Fibroblast of gingiva (primary cell): ENCODE measurements at regions not wholly inside any gene's neighbourhood (a gene's known extent, or its start where the extent isn't known, plus 50 kb on each side); places are given as distances from the start of the nearest gene placed in this dataset.

Experiments used
- DNase-seq: peaks from one replicate; pipeline ENCODE4 v3.0.0-alpha.2; 2011; ENCODE audit warnings: low read depth

DNA sequence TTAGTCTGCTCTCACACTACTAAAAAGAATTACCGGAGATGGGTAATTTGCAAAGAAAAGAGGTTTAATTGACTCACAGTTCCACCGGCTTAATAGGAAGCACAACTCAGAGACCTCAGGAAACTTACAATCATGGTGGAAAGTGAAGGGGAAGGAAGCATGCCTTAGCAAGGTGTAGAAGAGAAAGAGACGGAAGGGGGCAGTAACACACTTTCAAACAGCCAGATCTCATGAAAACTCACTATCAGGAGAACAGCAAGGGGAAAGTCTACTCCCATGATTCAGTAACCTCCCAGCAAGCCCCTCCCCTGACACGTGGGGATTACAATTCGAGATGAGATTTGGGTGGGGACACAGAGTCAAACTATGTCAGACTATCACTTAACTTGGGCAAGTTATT lies 236.6 kb upstream of the ANO3 start:
- no peak for DNase-seq

DNA sequence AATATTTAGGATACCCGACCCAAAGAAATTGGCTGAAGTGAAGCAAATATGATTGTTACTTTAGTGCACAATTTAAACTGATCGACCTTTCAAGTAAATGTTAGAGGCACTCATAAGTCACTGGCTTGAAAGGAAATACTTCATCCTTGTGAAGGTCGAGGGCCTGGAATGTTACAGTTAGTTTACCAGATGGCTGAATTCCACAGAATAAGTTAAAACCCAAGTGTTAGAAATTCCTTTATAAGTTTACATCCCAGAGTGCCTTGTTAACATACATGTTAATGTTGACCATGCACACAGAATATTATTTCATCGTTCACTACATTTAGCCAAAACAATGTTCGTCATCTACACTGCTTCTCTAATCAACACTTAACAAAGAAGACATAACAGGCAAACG lies 235.5 kb upstream of the ANO3 start:
- DNase-seq = peak; percentile 4

- DNase-seq = no peak
Observed at GRCh38 chr11:26102325-26102724, 229.6 kb upstream of the ANO3 start.

GRCh38 chr11:26105762-26106423 lies 226.0 kb upstream of the ANO3 start:
- DNase-seq = no peak

DNA sequence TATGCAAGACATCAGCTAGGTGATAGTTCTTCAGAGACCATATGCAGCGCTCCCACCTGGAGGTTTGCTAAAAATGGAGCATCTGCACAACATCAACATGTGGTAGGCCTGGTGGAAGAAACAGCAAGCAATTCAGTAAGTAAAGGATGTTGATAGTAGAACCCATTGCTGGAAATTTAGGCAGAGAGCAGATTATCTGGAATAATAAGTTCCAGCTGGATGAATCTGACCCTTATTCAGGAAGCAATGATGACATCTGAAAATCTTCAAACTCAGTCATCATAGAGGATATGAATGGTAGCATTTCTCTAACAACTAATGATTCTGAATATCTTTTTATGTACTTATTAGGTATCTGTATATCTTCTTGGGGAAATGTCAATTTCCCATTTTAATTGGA lies 225.2 kb upstream of the ANO3 start:
- no peak for DNase-seq

- peak; percentile 13 for DNase-seq
Observed at GRCh38 chr11:26109658-26110368, 222.1 kb upstream of the ANO3 start.

DNA sequence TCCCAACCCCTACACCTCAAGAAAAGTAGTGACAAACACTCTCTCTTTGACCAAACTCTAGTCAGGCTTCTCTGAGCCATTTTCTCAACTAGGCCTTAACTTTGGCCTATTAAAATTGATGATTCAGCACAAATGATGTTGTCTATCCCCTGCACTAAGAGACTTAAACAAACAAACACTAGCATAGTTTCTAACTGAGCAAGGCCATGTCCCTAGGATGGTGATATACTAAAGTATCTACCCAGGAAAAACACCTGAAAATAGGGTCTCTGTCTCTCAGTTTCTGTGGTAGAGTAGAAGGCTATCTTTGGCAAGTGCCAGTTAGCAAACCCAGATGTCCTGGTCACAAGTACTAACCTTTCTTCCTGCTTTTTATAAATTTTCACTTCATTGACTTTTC lies 219.7 kb upstream of the ANO3 start:
- no peak for DNase-seq

DNA sequence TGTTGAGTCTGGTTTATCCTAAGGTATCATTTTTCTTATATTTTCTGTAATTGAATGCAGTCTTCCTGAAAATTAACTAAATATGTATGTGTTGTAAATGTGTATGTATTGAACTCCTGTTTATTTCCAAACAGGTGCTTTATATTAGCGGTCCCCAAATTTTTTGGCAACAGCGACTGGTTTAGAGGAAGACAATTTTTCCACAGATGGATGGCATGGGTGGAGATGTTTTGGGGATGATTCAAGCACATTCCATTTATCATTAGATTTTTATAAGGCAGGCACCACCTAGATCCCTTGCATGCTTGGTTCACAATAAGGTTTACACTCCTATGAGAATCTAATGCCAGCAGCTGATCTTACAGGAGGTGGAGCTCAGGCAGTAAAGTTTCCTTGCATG lies 210.5 kb upstream of the ANO3 start:
- DNase-seq = peak; percentile 51

DNA sequence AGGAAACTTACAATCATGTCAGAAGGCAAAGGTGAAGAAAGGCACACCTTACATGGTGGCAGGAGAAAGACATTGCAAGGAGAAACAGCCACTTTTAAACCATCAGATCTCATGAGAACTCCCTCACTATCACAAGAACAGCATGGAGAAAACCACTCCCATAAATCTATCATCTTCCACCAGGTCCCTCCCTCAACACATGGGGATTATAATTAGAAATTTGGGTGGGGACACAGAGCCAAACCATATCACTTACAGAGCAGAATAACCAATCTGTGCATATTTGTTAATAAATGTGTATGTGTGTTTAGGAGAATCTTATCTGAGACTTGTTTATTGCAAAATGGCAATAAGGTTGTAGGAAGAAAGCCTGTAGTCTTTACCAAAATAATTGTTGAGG lies 205.2 kb upstream of the ANO3 start:
- no peak for DNase-seq

DNA sequence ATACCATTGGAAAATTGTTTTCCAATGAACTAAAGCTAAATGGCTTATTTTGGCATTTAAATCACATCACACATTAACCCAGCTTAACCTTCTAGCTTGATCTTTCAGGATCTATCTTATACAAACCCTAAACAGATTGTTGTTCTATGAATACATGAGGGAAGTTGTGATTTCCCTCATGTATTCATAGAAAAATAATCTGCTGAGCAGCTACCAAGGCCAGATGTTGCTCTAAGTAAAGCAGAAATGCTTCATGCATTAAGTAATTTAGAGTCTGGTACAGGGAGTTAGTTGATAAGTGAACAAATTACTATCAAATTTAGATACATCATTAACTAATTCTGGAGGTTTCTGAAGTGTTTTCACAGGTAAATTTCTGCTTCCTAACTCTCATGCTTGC lies 204.6 kb upstream of the ANO3 start:
- no peak for DNase-seq

- no peak for DNase-seq
Observed at GRCh38 chr11:26131406-26131805, 200.5 kb upstream of the ANO3 start.

GRCh38 chr11:26134053-26134452 lies 197.9 kb upstream of the ANO3 start:
- DNase-seq = no peak

DNA sequence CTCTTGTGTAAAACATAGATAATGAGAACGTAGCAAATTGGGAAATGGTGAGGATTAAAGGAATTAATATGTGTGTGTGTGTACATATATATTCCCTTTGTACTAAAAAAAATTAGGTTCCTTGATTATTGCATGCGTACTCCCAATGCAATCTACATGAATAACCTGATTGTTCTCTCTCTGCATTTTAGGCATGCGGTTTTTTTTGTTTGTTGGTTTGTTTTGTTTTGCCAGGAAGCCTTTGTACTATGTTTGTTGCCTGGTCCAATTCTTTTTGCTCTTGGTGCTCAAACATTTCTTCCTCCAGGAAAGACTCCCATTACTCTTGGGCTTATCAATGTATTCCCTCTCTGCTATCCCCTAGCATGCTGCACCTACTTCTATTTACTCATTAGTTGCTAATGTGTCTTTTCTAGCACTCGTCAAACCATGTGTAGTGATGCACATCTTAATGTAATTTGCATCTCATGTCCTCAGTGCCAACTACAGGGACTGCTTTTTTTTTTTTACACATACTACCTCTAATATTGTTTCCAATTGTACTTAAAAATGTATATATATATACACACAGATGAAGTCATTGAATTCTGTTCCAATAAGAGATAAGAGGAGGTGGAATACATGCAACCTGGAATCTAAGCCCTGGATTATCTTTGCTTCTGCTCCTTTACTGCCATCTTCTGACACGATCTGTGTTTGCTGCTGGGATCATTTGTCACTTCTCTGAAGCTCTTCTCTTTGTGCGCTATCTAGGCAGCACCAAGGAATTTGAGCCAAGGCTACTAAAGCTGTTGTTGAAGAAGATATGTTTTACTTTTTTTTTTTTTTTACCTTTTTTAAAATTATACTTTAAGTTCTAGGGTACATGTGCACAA lies 197.2 kb upstream of the ANO3 start:
- peak; percentile 34 for DNase-seq

GRCh38 chr11:26137651-26138050 lies 194.3 kb upstream of the ANO3 start:
- DNase-seq = peak; percentile 6

GRCh38 chr11:26142891-26143290 lies 189.0 kb upstream of the ANO3 start:
- DNase-seq = no peak

DNA sequence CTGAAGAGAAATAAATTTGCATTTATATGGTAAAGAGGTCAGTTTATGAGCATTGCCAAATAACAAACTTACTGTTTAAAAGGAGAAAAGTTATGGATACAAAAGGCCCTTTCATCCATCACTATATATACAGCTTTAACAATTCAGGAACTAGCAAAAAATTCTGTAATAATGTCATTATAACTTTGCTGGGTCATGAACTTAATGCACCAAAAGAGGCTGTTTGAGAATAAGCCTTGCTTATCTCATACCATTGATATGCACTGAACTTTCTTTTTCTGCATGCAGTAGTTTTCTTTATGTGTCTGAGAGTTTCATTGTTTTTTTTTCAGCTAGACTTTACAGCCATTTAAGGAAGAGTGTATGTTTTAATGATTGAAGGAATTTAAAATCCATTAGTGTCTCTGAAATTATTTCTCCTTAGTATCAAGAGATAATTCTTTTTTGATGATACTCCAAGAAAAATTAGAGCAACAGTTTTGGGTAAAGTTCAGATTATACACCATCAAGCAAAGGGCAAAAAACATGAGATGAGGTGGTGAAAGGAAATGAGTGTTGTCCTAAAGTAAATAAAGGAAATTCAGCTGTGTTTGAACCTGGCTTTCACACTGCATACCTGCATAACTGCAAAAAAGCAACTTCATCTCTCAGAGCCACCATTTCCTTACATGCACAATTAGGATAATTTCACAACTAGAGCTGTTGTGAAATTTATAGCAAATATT lies 188.2 kb upstream of the ANO3 start:
- DNase-seq = no peak

DNA sequence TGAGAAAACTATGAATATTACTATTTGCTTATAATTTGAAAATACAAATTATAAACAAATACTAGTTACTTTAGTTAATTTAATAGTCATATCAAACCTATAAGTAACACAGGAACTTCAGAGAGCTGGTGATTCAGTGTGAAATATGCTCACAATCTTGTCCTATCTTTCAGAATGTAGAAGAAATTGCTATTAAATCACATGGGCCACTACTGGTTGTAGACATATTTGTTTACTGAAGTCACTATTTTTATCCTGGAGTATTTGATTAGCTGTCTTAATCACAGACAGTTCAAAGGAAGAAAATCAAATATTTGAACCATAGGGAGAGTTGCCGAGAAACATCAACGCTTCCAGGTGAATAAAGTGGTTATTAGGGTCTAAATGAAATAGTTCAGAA lies 187.6 kb upstream of the ANO3 start:
- DNase-seq = no peak

GRCh38 chr11:26144911-26145310 lies 187.0 kb upstream of the ANO3 start:
- no peak for DNase-seq

DNA sequence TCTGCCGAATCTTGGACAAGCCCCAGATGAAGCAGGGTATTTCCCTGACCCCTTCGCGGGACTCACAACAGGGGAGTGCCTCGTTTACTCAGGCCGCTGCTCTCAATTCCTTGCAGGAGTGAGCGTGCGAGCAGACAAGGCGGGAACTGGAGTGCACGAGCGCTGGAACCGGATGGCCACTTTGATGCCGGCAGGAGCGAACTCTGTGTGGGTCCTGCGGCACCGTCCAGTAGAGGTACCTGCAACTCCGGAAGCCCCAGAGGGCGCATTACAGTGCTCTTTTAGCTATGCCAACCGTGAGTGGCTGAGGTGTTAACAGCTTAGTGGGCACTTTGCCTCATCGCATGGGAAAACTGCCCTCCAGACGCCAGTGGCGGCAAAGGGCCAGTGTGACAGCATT lies 182.3 kb upstream of the ANO3 start:
- DNase-seq = no peak

GRCh38 chr11:26150031-26150430 lies 181.9 kb upstream of the ANO3 start:
- no peak for DNase-seq

DNA sequence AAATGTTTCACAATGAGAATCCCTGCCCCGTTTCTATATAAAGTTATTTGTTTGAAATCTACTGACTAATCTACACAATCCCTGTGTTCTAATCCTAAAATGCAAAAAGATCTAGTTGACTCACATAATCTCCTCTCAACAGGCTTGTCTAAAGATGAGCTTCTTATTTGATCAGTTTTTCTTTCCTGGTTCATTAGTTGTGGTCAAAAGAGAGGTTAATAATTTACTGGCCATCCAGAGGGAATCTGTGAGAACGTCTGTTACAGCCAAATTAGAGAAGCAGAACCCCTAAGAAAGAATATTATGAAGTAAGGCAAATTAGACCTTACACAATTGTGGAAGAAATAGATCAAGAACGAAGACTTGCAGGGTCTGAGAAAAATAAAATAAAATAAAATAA lies 173.7 kb upstream of the ANO3 start:
- DNase-seq = no peak

GRCh38 chr11:26162291-26162690 lies 169.6 kb upstream of the ANO3 start:
- no peak for DNase-seq
